IPS-20b (cell line): ENCODE measurements at regions not wholly inside any gene's neighbourhood (a gene's known extent, or its start where the extent isn't known, plus 50 kb on each side); places are given as distances from the start of the nearest gene placed in this dataset.

Experiments used
- H3K27ac ChIP-seq: one replicate; pipeline ENCODE4 v1.5.1; 2013; ENCODE audit warnings: low read length
- H3K27me3 ChIP-seq: 2 replicates; pipeline ENCODE4 v1.6.1; 2013; ENCODE audit warnings: mild to moderate bottlenecking, low read length, inconsistent platforms; ENCODE audit not compliant: insufficient read depth
- H3K36me3 ChIP-seq: 2 replicates; pipeline ENCODE4 v1.6.1; 2013; ENCODE audit warnings: low read depth, mild to moderate bottlenecking, inconsistent platforms, low read length, moderate library complexity; ENCODE audit not compliant: insufficient read depth
- H3K4me1 ChIP-seq: 2 replicates; pipeline ENCODE4 v1.6.1; 2013; ENCODE audit warnings: mild to moderate bottlenecking, control low read depth, inconsistent platforms, low read length, moderate library complexity; ENCODE audit not compliant: insufficient read depth
- H3K4me3 ChIP-seq: 2 replicates; pipeline ENCODE4 v1.5.1; 2013; ENCODE audit warnings: mild to moderate bottlenecking, low read length, inconsistent platforms
- H3K9ac ChIP-seq: 2 replicates; pipeline ENCODE4 v1.6.1; 2013; ENCODE audit warnings: low read depth, mild to moderate bottlenecking, inconsistent platforms, low read length, moderate library complexity
- H3K9me3 ChIP-seq: 2 replicates; pipeline ENCODE4 v1.6.1; 2013; ENCODE audit warnings: mild to moderate bottlenecking, low read depth, low read length, inconsistent platforms; ENCODE audit not compliant: insufficient read depth

- no peak overlapping the region for H3K9ac ChIP-seq
- no peaks in the 10 kb centered on the region for H3K4me1 ChIP-seq
- no peaks in the 10 kb centered on the region for H3K36me3 ChIP-seq
- H3K4me3 ChIP-seq = no peak overlapping the region
- no peaks in the 10 kb centered on the region for H3K27me3 ChIP-seq
- no peaks in the 10 kb centered on the region for H3K9me3 ChIP-seq
- H3K27ac ChIP-seq = no peak overlapping the region
These were observed 484.2 kb downstream of the ANKRD7 start for GRCh38 chr7:118708741-118709140.

DNA sequence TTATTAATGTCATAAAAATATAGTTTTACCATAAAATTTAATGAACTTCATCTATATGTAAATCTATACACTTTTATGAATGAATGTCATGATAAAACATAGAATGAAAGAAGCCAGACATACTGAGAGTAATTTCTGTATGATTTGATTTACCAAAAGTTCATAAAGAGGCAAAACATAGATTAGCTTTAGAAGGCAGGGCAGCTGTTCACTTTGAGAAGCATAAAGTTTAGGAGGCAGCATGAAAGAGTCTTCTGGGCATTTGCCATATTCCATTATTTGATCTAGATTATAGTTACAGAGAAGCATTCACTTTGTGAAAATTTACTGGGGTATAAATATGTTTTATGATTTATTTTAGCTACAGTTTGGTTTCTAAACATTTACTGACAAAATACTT is 487.2 kb downstream of the ANKRD7 start:
- H3K9me3 ChIP-seq = no peaks in the 10 kb centered on the region
- no peak overlapping the region for H3K27ac ChIP-seq

GRCh38 chr7:118713039-118713438 is 488.5 kb downstream of the ANKRD7 start:
- no peak overlapping the region for H3K9ac ChIP-seq
- no peak overlapping the region for H3K4me3 ChIP-seq
- no peaks in the 10 kb centered on the region for H3K9me3 ChIP-seq
- H3K36me3 ChIP-seq = no peaks in the 10 kb centered on the region
- H3K4me1 ChIP-seq = no peaks in the 10 kb centered on the region
- H3K27ac ChIP-seq = no peak overlapping the region
- no peaks in the 10 kb centered on the region for H3K27me3 ChIP-seq

More for the DNA sequence above, 487.2 kb downstream of the ANKRD7 start:
- Histone ChIP-seq H3K27me3 (no peaks in the 10 kb centered on the region), H3K9ac (no peak overlapping the region), H3K36me3 (no peaks in the 10 kb centered on the region), H3K4me3 (no peak overlapping the region), H3K4me1 (no peaks in the 10 kb centered on the region)

DNA sequence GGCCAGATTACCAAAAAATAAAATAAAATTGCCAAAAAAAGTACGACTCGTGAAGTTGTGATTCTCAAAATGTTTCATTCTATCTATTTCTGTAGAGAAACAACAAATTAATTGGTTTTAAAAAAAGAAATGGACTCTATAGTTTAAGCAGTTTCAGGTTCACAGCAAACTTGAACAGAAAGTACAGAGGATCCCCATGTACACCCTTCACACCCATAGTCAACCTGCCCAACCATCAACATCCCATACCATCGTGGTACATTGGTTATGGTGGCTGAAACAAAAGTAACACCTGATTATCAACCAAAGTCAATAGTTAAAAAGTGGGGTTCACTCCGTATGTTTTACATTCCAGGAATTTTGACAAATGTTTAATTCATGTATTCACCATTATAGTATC is 496.1 kb downstream of the ANKRD7 start:
- H3K4me3 ChIP-seq = no peak overlapping the region
- H3K36me3 ChIP-seq = no peaks in the 10 kb centered on the region
- no peaks in the 10 kb centered on the region for H3K9me3 ChIP-seq
- H3K4me1 ChIP-seq = no peaks in the 10 kb centered on the region
- H3K9ac ChIP-seq = no peak overlapping the region
- H3K27ac ChIP-seq = no peak overlapping the region
- no peaks in the 10 kb centered on the region for H3K27me3 ChIP-seq

GRCh38 chr7:118731854-118732253 is 507.4 kb downstream of the ANKRD7 start:
- Histone ChIP-seq H3K27me3 (no peaks in the 10 kb centered on the region), H3K9ac (no peak overlapping the region), H3K36me3 (no peaks in the 10 kb centered on the region), H3K27ac (no peak overlapping the region), H3K9me3 (no peaks in the 10 kb centered on the region), H3K4me1 (no peaks in the 10 kb centered on the region), H3K4me3 (no peak overlapping the region)

GRCh38 chr7:118734541-118734940 is 510.0 kb downstream of the ANKRD7 start:
- no peaks in the 10 kb centered on the region for H3K4me1 ChIP-seq
- H3K9me3 ChIP-seq = no peaks in the 10 kb centered on the region
- H3K9ac ChIP-seq = no peak overlapping the region
- H3K27ac ChIP-seq = no peak overlapping the region
- H3K27me3 ChIP-seq = no peaks in the 10 kb centered on the region
- no peaks in the 10 kb centered on the region for H3K36me3 ChIP-seq
- H3K4me3 ChIP-seq = no peak overlapping the region

DNA sequence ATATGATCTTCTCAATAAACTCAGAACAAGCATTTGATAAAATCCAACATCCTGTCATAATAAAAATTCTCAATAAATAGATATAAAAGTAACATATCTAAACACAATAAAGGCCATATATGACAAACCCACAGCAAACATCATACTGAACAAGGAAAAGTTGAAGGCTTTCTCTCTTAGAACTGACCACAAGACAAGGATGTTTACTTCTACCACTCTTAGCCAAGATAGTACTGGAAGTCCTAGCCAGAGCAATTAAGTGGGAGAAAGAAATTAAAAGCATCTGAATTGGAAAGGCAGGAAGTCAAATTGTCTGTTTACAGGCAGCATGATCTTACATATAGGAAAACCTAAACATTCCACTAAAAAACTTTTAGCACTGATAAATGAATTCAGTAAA is 510.9 kb downstream of the ANKRD7 start:
- Histone ChIP-seq H3K4me1 (no peaks in the 10 kb centered on the region), H3K4me3 (no peak overlapping the region), H3K9ac (no peak overlapping the region), H3K27me3 (no peaks in the 10 kb centered on the region), H3K27ac (no peak overlapping the region), H3K9me3 (no peaks in the 10 kb centered on the region), H3K36me3 (no peaks in the 10 kb centered on the region)

DNA sequence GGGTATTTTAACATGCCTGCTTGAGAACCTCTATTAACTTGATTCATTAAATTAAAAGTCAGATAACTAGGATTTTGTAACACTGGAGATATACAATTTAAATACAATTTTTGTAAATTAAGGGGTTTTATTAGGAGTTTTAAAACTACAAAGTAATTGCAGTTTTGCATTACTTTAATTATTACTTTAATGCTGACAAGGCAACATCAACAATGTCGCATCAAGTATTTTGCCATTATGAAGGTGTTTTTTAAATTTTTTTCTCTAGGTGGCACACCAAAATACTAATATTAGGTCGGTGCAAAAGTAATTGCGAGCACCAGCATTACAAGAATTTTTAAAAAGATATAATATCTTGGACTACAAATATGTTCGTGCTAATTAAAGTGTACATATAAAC is 513.4 kb downstream of the ANKRD7 start:
- Histone ChIP-seq H3K36me3 (no peaks in the 10 kb centered on the region), H3K27me3 (no peaks in the 10 kb centered on the region), H3K4me1 (no peaks in the 10 kb centered on the region), H3K4me3 (no peak overlapping the region), H3K9me3 (no peaks in the 10 kb centered on the region), H3K27ac (no peak overlapping the region), H3K9ac (no peak overlapping the region)

DNA sequence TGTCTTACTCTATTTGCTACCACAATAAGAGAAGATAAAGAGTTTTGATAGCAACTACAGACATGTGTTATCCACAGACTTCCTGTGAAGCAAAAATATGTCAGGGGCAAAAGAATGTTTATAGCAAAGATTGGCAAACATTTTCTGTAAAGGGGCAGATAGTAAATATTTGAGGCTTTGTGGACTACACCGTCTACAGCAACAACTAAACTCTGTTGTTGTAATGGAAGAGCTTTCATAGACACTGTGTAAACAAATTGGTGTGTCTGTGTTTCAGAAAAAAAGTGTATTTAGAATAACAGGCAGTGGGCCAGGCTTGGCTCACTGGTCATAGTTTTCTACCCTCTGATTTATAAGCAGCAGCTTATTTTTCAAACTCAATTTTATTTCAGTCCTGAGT is 521.4 kb downstream of the ANKRD7 start:
- Histone ChIP-seq H3K9me3 (no peaks in the 10 kb centered on the region), H3K27me3 (no peaks in the 10 kb centered on the region), H3K27ac (no peak overlapping the region), H3K36me3 (no peaks in the 10 kb centered on the region), H3K4me3 (no peak overlapping the region), H3K9ac (no peak overlapping the region), H3K4me1 (no peaks in the 10 kb centered on the region)

DNA sequence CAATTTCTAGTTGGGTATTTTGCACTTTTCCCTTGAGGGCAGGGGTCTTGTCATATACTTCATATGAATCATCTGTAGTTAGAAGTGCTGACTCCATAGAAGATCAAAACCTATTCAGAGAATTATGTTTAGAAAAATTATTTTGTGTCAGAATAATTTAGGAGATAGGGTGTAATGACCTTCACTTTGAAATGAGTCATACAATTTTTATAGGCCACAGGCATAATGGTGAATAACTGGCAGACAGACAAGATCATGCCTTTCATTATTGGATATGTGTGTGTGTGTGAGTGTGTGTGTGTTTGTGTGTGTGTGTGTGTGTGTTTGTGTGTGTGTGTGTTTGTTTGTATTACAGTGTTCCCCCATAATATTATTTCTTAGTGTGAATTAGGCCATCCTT is 523.0 kb downstream of the ANKRD7 start:
- no peak overlapping the region for H3K27ac ChIP-seq
- H3K9ac ChIP-seq = no peak overlapping the region
- no peaks in the 10 kb centered on the region for H3K4me1 ChIP-seq
- no peaks in the 10 kb centered on the region for H3K36me3 ChIP-seq
- H3K4me3 ChIP-seq = no peak overlapping the region
- H3K9me3 ChIP-seq = no peaks in the 10 kb centered on the region
- H3K27me3 ChIP-seq = no peaks in the 10 kb centered on the region

DNA sequence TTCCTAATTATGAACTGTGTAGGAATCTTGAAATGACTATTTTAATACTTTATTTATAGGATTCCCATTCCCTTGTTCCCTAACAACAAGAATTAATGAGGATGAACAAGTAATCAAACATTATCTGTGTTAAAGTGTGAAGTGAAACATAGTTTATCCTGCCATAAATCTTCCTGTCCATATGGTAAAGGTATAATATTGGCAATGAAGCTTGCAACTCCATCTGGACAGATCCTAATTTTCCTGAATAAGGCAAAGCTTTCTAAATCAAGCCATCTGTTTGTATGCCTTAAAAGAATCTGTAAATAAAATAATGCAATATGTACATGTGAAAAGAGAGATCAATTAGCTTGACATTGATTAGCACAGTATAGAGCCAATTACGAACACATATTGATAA is 529.0 kb downstream of the ANKRD7 start:
- no peak overlapping the region for H3K4me3 ChIP-seq
- no peak overlapping the region for H3K27ac ChIP-seq
- no peaks in the 10 kb centered on the region for H3K36me3 ChIP-seq
- H3K27me3 ChIP-seq = no peaks in the 10 kb centered on the region
- H3K4me1 ChIP-seq = no peaks in the 10 kb centered on the region
- H3K9me3 ChIP-seq = no peaks in the 10 kb centered on the region
- H3K9ac ChIP-seq = no peak overlapping the region

- H3K9me3 ChIP-seq = no peaks in the 10 kb centered on the region
- H3K9ac ChIP-seq = no peak overlapping the region
- H3K27me3 ChIP-seq = no peaks in the 10 kb centered on the region
- no peaks in the 10 kb centered on the region for H3K36me3 ChIP-seq
- H3K4me3 ChIP-seq = no peak overlapping the region
- no peaks in the 10 kb centered on the region for H3K4me1 ChIP-seq
- no peak overlapping the region for H3K27ac ChIP-seq
These were observed 530.1 kb downstream of the ANKRD7 start for GRCh38 chr7:118754608-118755007.

GRCh38 chr7:118755067-118755625 is 530.6 kb downstream of the ANKRD7 start:
- Histone ChIP-seq H3K9ac (no peak overlapping the region), H3K36me3 (no peaks in the 10 kb centered on the region), H3K27ac (no peak overlapping the region), H3K27me3 (no peaks in the 10 kb centered on the region), H3K9me3 (no peaks in the 10 kb centered on the region), H3K4me3 (no peak overlapping the region), H3K4me1 (no peaks in the 10 kb centered on the region)
